Liver (tissue), 8 donors: ENCODE measurements at regions not wholly inside any gene's neighbourhood (a gene's known extent, or its start where the extent isn't known, plus 50 kb on each side); places are given as distances from the start of the nearest gene placed in this dataset.

ENCODE experiments used
- DNase-seq: peaks from one replicate; pipeline ENCODE4 v3.0.0-alpha.2; 2017; ENCODE audit warnings: low spot score
- H3K27ac ChIP-seq, 2 donors: one replicate each; pipeline ENCODE4 v1.7.0; 2013; ENCODE audit warnings: inconsistent platforms in 2 of 2, low read length in 2 of 2, control low read depth in 1 of 2, low read depth in 1 of 2, mild to moderate bottlenecking in 1 of 2
- H3K27me3 ChIP-seq, 4 donors: one replicate each; pipeline versions ENCODE4 v1.6.1 to v1.7.0; 2013; ENCODE audit warnings: low read length in 3 of 4, inconsistent platforms in 1 of 4, mild to moderate bottlenecking in 1 of 4, moderate library complexity in 1 of 4; ENCODE audit not compliant: control insufficient read depth in 4 of 4, insufficient read depth in 4 of 4
- H3K36me3 ChIP-seq, 4 donors: one replicate each; pipeline versions ENCODE4 v1.6.1 to v1.7.0; 2013; ENCODE audit warnings: low read length in 3 of 4, mild to moderate bottlenecking in 3 of 4, low read depth in 1 of 4, moderate library complexity in 1 of 4; ENCODE audit not compliant: control insufficient read depth in 4 of 4, insufficient read depth in 3 of 4
- H3K4me1 ChIP-seq, 4 donors: one replicate each; pipeline versions ENCODE4 v1.6.1 to v1.7.0; 2013; ENCODE audit warnings: low read length in 3 of 4, mild to moderate bottlenecking in 3 of 4, moderate library complexity in 1 of 4; ENCODE audit not compliant: control insufficient read depth in 4 of 4, insufficient read depth in 4 of 4
- H3K4me3 ChIP-seq, 3 donors: one replicate each; pipeline versions ENCODE4 v1.6.1 to v1.7.0; 2013; ENCODE audit warnings: low read length in 3 of 3, control low read depth in 1 of 3, low read depth in 1 of 3, mild to moderate bottlenecking in 1 of 3
- H3K9ac ChIP-seq, 2 donors: one replicate each; pipeline ENCODE4 v1.7.0; 2013; ENCODE audit warnings: low read length in 2 of 2, mild to moderate bottlenecking in 2 of 2, moderate library complexity in 2 of 2, control low read depth in 1 of 2, low read depth in 1 of 2
- H3K9me3 ChIP-seq, 4 donors: one replicate each; pipeline versions ENCODE4 v1.6.1 to v1.7.0; 2013; ENCODE audit warnings: low read length in 3 of 4; ENCODE audit not compliant: control insufficient read depth in 4 of 4
- ATF3 ChIP-seq: IDR thresholded peaks from 2 replicates; pipeline ENCODE4 v1.6.1; 2016; ENCODE audit warnings: antibody characterized with exemption
- CTCF ChIP-seq: fragments of 150-350 bp; IDR thresholded peaks from 2 replicates; pipeline ENCODE4 v1.5.1; 2017; ENCODE audit warnings: improper control_type of control experiment, low read depth, low read length; ENCODE audit not compliant: missing input control
- EGR1 ChIP-seq, 2 donors: IDR thresholded peaks; 2 replicates each; pipeline ENCODE4 v1.6.1; 2016 to 2018; ENCODE audit warnings: antibody characterized with exemption in 2 of 2, low read depth in 2 of 2
- GABPA ChIP-seq, 2 donors: IDR thresholded peaks in 1 of 2; conservative IDR thresholded peaks in 1 of 2; 2 replicates each; pipeline ENCODE4 v1.6.1; 2016; ENCODE audit warnings: antibody characterized with exemption in 2 of 2, mild to moderate bottlenecking in 1 of 2, moderate library complexity in 1 of 2
- HNF4G ChIP-seq: IDR thresholded peaks from 2 replicates; pipeline ENCODE4 v1.6.1; 2016; ENCODE audit warnings: antibody characterized with exemption
- JUND ChIP-seq, 2 donors: IDR thresholded peaks; 2 replicates each; pipeline ENCODE4 v1.6.1; 2016; ENCODE audit warnings: antibody characterized with exemption in 2 of 2
- MAX ChIP-seq: IDR thresholded peaks from 2 replicates; pipeline ENCODE4 v1.6.1; 2016; ENCODE audit warnings: antibody characterized with exemption
- REST ChIP-seq: IDR thresholded peaks from 2 replicates; pipeline ENCODE4 v1.6.1; 2016; ENCODE audit warnings: antibody characterized with exemption, mild to moderate bottlenecking
- SP1 ChIP-seq: IDR thresholded peaks from 2 replicates; pipeline ENCODE4 v1.6.1; 2018; ENCODE audit warnings: antibody characterized with exemption, mild to moderate bottlenecking
- TAF1 ChIP-seq: conservative IDR thresholded peaks from 2 replicates; pipeline ENCODE4 v1.6.1; 2016; ENCODE audit warnings: antibody characterized with exemption, mild to moderate bottlenecking
- WGBS: extraction: QIAGEN DNeasy Blood & Tissue Kit; methylation state at CpG from one replicate; pipeline ENCODE4 v1.1.7; 2013; 5-methylcytosine and 5-hydroxymethylcytosine counted together
- donor health status: healthy.
- donor health status: healthy.
- donor health status: healthy.
- donor health status: healthy.
- donor health status: healthy.

GRCh38 chr15:38620098-38620497, 55.5 kb upstream of the RASGRP1 start (continued):
- TF ChIP-seq REST (no peak), CTCF (no peak), ATF3 (no peak), HNF4G (no peak), GABPA (IDR thresholded peaks at IDR 0.05 in 1 of 2, conservative IDR thresholded peaks at IDR 0.05 in 1 of 2) (no peak), JUND (IDR thresholded peaks at IDR 0.05) (no peak)

- Histone ChIP-seq H3K9me3 (no peaks in the 10 kb centered on the region), H3K9ac (no peak overlapping the region), H3K36me3 (no peaks in the 10 kb centered on the region), H3K27ac (no peak overlapping the region), H3K4me3 (no peak overlapping the region), H3K27me3 (peaks cover 0 to 3% (median under 1%) of the 10 kb centered on the region in 4 donors), H3K4me1 (no peaks in the 10 kb centered on the region)
- DNase-seq = no peak
- WGBS = 27% methylated on average over 3 of the region's 3 CpGs
- TF ChIP-seq TAF1 = no peak
- no peak for TF ChIP-seq REST
- TF ChIP-seq EGR1 (IDR thresholded peaks at IDR 0.05; ENCODE audit: low read depth in 2 of 2) = no peak
- TF ChIP-seq SP1 = no peak
- no peak for TF ChIP-seq ATF3
- TF ChIP-seq MAX = no peak
- TF ChIP-seq JUND (IDR thresholded peaks at IDR 0.05) = no peak
Measured at GRCh38 chr15:38620851-38621594, 56.4 kb upstream of the RASGRP1 start.
